Cerebellar cortex (tissue), 1 donor: ENCODE measurements at regions not wholly inside any gene's neighbourhood (a gene's known extent, or its start where the extent isn't known, plus 50 kb on each side); places are given as distances from the start of the nearest gene placed in this dataset.

Source experiments
- DNase-seq: peaks from one replicate; pipeline ENCODE4 v3.0.0-alpha.2; 2015; ENCODE audit warnings: low spot score

DNA sequence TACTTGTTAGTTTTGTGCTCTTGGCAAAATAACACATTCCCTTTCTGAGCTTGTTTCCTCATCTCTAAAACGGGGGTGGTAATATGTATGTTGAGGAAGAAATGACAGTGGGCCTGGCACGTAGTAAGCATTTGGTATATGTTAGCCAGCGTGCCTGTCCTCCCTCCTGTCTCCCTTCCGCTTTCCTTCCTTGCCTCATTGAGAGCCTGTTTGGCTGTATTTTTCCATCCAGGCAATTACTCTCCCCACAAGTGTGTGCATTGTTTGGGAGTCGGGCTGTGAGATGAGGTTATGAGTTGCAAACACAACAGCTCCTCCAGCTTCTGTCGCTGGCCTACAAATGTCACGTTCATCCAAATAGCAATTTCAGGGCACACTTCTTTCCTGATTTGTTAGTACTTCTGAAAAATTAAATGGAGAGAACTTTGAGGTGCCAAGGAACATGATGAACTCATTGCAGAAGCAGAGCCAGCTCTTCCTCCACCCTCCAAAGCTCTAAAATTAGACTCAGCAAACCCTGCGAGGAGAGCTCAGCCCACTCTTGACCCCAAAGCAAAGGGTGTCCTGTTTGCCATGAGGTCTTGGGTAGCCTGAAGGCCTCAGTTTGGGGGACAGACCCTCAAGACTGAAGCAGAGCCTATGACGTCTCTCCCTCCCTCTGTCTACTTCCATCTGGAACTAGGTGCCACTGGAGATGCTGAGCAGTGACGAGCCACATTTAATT, 50.7 kb upstream of the TOX2 start:
- peak; percentile 32 for DNase-seq

DNA sequence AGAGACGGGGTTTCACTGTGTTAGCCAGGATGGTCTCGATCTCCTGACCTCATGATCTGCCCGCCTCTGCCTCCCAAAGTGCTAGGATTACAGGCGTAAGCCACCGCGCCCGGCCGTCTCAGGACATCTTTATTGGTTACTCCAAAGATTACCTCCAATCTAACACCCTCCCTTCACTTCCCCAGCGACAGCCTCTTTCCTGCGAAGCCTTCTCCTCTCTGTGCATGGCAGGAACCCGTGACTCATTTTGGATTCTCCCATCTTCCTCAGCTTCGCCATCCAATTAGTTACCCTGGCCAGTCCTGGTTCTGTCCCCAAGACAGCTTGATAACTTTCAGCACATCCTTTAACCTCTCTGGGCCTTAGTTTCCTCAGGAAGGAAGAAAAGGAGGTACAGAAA, 51.3 kb upstream of the TOX2 start:
- DNase-seq: no peak

DNA sequence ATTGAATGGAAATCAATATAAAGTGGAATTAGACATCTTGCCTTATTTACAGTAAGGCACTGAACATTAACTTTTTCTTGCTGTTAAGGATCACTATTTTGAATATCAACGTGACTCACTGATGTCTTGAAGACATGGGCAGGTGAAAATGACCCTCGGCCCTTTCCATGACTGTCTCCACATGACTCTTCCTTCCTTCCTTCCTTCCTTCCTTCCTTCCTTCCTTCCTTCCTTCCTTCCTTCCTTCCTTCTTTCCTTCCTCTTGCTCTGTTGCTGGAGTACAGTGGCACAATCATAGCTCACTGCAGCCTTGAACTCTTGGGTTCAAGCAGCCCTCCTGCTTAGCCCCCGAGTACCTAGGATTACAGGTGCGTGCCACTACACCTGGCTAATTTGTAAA, 52.2 kb upstream of the TOX2 start:
- no peak for DNase-seq

DNA sequence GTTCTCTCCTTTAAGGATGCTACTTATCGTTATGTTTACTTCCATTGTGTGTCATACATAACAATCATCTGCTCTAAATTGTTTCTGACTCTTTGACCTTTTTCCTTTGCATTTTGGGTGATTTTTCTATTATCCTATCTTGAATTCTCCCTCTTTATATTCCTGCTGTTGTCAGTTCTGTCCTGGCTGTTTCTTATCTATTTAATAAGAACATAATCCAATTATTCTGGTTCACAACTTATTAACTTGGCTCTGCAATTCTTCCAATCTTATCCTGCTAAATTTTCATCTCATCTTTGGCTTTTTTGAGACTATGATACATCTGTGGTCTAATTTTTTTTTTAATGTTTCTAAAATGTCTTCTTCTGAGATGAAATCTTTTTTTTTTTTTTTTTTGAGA, 54.7 kb upstream of the TOX2 start:
- no peak for DNase-seq

DNA sequence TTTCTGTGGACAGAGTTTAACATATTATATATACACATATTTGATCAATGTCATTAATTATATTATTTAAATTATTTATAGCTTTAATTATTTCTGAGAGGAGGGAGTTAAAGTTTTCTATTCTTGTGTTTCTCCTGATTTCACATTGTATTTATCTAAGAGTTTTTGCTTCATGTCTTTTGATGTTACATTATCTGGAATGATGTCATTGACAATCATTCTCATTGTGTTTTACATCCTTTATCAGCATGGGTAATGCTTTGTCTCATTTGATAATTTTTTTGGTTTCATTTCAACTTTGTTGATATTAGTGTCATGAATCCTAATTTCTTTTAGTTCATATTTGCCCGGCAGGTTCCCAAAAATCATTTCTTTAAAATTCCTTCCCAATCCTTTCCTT, 56.7 kb upstream of the TOX2 start:
- DNase-seq: no peak

DNA sequence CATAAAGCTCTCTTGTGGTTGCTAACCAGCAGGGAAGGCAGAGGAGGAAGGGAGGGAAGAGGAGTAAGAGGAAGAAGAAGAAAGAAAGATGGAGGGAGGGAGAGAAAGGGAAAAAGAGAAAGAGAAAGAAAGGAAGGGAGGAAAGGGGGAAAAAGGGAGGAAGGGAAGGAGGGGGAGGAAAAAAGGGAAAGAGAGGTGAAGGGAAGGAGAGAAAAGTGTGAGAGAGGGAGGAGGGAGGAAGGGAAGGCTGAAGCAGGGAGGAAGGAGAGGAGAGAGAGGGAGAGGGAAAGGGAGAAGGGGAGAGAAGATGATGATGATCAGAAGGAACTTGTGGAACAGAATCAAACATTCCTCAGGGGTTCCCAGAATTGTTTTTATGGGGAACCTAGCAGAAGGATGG, 57.5 kb upstream of the TOX2 start:
- DNase-seq: no peak

DNA sequence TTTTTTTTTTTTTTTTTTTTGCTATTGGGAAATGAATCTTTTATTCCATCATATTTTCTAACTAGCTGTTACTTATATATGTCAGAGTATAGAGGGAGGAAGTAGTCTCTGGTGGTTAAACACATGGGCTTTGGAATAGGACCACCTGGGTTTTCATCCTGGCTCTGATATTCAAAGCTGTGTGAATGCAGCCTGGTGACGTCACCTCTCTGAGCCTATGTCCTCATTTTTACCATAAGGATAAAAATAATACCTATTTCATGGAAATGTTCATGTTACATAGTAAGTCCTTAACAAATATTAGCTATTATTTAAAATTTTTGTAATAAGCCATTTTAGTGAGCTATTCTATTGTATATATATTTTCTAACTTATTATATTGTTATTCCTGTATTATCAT, 58.8 kb upstream of the TOX2 start:
- DNase-seq: no peak

DNA sequence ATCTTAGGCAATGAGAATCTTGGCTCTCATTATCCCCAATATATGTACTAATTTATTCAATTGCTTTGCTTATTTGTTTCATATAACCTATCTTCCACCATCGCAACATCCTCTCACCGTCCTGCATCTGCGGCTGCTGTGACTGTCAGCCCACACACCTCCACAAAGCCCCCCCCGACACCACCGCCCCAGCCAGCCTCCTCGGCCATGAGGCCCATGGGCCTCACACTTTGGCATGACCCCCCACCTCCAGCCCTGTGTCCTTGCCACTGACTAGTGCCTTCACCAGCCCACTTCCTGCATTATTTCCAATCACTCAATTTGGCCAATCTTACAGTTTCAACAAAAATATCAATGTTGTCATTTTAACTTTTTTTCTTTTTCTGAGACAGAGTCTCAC, 60.7 kb upstream of the TOX2 start:
- DNase-seq: no peak

DNA sequence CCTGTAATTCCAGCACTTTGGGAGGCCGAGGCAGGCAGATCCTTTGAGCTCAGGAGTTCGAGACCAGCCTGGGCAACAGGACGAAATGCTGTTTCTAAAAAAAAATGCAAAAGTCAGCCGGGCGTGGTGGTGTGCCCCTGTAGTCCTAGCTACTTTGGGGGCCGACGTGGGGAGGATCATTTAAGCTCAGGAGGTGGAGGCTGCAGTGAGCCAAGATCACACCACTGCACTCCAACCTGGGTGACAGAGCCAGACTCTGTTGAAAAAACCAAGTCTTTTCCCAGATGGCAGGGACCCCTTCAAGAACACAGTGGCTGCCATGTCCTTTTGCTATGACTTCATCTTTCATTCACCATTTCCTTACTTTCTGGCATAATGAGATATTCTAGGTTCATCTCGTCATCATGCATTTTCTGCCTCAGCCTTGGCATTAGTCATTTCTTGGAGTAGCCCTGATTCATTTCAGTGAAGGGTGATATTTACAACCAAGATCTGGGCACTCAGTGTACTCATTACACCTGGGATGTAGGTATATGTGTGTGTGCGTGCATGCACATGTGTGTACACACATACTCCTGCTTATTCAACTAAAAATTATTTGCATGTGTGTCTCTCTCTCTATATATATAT, 61.4 kb upstream of the TOX2 start:
- no peak for DNase-seq

DNA sequence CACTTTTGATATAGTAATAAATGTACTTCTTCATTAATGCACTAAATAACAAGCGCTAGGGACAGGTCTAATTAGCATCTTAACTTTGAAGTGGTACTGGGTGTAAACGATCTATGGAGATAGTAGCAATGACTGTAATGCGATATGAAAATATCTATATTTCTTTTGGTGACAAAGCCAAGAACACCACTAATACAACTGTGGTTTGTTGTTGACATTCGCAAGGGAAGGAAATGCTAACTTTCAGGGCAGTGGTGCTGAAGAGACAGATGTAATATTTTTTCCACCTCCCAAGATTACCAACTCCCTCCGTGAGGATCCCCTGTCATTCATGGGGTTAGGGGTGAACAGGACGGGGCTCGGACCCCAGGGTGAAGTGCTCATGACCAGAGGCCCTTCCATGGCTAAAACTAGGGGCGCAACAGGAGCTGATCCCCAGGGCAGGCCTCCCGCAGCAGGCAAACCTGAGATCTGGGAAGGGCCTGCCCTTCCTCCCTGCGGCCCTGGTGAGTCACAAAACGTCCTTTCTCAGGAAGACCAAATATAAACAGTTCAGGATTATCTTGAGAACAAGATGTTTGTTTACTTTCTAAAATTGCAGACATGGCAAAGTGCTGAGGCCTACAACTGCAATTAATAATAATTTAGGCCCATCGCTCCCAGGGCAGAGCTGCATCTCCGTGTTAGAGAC, 65.0 kb upstream of the TOX2 start:
- DNase-seq: no peak

DNA sequence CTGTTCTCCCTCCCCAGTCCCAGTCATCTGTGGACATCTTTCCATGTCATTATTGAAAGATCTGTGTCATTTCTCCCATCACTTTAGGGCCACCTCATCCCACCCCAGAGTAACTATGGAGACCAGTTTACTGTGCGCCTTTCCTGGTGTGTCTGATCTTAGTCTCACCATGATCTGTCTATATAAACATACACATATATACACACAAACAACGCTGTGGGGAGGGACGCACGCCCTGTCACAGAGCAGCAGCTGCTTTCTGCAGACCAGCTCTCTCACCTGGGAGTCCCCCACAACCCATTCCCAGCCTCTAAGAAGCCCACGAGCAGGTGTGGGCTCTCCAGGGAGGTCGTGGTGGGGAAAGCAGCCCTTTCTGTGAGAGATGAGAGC, 68.1 kb upstream of the TOX2 start:
- DNase-seq: no peak

DNA sequence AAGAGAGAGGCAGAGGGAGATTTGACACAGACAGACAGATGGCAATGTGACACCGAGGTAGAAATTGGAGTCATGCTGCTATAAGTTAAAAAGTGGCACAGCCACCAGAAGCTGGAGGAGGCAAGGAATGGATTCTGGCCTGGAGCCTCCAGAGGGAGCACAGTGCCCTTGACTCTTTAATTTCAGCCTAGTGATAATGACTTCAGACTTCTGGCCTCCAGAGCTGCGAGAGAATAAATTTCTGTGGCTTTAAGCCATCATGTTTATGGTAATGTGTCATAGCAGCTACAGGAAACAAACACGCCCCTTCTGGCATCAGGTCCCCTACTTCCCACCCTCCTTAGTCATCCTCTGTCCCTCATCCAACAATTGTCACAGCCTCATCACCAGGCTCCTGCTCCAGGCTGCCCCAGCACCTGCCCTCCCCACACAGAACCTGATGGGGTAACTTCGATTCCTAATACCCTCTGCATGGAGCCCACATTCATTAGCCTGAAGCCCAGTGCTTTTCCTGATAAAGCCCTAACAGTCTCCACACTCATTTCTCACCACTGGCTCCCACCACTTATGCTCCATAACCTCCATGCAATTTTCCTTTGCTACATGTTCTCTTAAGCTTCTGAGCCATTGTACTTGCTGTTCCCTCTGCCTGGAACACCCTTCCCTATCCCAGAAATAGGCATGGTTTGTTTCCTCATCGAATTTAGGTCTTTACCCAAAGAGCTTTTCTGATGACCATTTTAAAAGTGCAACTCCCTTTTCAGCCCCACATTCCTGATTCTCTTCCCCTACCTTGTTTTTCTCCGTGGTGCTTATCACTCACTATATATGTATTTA, 69.7 kb upstream of the TOX2 start:
- DNase-seq: peak; percentile 29

DNA sequence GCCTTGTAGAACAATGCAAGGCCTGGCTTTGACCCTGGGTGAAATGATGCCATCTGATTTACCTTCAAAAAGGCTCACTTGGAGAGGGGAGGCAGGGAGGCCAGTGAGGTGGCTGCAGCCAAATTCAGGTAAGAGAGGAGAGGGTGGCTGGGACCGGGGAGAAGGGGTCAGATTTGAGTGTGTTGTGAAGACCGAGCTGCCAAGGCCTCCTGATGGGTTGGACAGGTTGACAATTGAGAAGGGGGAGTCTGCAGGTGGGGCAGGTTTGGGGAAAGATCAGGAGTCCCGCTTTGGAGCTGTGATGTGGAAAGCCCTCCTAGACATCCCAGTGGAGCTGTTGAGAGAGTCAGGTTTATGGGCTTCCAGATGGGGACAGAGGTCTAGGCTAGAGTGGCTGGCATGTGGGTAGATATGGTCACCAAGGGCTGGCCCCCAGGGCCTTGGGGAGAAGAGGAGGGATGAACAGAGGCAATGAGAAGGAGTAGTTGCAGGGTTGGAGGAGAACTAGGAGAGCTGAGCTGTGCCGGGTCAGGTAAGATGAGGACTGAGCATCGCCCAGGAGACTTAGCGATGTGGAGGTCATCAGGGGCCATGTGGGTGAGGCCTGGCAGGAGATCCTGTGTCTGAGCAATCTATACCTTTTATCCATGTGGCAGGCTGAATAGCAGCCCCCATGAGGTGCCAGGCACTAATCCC, 70.5 kb upstream of the TOX2 start:
- no peak for DNase-seq

DNA sequence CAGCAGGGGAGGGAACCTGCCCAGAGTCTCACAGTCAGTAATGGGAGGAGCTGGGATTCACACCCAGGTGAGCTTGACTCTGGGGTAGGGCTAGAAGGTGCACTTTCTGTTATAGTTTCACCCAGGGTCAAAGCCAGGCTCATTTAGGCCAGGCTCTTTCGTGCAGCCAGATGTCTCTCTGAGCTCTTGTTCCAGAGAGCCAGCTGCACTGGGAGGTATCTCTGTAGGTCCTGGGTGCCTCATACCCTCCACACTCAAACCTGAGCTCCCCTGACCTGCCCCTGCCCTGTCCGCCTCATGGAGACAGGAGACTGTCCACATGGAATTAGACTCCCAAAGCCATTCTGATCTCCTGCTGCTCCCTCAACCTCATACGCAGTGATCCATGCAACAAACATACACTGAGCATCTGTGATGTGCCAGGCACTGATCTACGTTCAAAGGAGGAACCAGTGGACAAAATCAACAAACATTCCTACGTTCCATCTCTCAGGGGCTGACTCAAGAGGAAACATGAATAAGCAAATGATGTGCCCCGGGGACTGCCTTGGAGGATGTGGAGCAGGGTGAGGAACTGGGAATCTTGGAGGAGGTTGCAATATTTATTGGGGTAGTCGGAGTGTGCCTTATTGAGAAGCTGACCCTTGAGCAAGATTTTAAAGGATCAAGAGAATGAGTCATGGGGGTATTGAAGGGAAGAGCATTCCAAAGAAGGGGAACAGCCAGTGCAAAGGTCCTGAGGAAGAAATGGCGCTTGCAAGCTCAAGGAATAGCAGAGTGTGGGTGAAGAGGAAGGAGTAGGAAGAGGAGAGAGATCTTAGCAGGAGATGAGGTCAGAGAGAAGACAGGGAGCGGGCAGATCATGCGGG, 71.3 kb upstream of the TOX2 start:
- DNase-seq: no peak

DNA sequence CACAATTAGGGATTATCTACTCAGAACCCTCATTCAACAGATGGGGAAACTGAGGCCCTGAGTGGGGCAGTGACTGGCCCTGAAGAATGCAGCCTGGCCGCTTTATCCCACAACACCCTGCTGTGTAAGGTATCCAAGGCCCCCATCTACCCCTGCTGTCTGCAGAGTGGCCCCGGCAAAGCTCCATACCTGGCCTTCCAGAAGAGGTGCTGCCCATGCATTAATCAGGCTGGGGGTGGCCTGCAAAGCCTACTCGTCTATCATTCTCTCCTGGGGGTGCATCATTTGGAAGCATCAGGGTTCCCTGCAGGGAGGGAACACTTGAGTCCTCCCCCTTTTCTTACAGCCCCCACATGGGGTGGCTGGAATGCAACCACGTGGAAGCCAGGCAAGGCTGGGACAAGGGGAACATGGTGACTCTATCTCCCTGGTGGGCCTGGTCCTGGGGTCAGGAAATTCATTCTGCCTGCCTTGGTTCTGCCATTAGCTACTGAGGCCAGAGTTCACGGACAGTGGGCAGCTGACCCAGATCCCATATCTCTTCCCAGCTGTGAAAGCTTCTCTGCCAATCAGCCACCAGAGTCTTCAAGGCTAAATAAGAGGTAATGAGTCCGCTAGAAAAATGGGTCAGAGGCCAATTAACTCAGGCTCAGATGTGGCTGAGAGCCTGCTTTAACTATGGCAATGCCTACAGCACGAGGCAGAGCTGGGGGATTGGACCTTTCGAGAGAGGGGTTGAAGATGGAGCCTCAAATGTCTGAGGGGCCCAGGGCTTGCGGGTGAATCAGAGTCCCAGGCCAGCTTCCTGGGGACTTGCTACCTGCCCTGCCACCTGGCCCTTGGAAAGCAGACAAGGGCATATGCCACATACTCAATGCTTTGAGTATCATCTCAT, 72.3 kb upstream of the TOX2 start:
- peak; percentile 25 for DNase-seq

DNA sequence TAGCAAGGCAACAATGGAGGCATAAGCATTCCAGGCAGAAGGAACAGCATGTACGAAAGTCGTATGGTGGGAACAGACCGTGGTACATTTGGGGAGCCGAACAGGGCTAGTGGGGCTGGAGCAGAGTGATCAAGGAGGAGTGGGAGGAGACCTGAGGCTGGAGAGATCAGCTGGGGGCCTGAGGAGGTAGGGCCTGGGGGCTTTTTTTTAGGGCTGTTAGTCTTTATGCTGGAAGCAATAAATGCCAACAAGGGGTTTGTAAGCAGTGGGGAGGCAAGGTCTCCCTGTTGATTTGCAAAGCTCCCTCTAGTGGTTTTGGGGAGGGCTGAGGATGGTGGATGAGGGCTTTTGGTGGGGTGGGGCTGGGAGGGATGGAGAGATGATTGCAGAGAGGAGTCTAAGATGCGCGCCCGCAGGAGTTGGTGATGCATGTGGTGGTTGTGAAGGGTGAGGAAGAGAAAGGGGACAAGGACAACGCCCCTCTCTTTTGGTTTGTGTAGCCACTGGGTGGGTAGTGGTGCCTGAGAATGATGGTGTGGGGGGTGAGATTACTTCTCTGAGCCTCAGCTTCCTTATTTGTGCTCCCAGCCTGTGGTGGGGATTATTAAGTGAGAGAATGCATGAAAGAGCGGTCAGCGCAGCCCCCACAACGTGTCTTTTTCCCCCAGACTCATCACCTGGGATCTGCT, 74.1 kb upstream of the TOX2 start:
- no peak for DNase-seq

DNA sequence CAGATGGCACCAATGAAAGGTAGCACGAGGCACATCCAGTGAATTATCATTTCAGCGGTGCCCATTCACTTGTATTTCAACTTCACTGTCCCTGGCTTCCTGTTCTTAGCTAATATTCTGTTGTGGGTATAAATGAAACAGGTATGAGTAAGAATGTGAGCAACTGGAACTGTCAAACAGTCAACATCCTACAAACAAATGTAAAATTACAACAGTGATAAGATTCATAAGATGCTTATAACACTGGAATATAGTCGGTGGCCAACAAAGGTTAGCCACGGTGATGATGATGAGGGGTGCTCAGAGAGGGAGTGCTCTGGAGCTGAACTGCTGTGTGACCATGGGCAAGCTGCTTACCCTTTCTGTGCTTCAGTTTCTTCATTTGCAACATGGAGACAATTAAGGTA, 74.9 kb upstream of the TOX2 start:
- DNase-seq: no peak

DNA sequence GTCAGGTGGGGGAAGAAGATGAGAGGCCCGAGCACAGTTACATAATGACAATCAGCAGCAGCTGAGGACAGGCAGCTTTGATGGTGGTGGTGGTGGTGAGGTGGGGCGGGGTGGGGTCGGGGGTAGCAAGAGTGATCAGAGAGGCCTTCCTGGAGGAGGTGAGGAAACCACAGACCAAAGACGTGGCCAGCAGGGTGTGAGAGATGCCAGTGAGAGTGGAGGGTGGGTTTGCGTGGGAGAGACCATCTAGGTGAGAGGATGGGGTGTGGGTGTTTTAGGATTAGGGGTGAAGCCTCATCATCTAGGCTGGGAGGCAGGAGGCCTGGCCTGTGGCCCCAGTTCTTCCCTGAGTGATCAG, 76.0 kb upstream of the TOX2 start:
- DNase-seq: no peak
